ENCODE measurements at regions not wholly inside any gene's neighbourhood (a gene's known extent, or its start where the extent isn't known, plus 50 kb on each side); places are given as distances from the start of the nearest gene placed in this dataset.

DNA sequence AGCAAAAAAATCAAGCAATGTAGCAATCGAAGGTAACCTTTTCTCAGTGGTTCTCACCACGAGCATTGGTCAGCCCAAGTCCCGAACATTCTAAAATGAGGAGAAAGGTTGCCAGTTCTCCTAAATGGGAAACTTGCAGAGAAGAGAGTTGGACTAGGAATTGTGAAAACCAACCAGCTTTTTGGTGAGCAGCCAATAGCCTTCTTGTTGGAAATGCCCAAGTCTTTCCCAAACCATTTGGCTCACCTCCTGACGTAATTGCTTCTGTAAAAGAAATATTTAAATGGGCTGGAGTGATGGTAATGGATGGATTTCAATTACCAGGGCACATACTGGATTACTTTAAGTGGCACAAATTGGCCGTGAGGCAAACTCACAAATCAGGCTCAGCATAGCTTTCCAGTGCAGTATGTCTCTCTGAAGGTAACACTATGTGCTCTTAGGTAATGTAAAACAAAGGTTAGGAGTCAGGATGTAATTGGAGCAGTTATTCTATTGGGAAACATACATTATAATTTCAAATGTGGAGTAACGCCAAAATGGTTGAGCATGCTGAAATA lies 423.2 kb downstream of the KLF5 start:
- Histone ChIP-seq H3K36me3 (no peaks in the 10 kb centered on the region), H3K27ac (peak overlapping the region in 1 of 2 donors; percentile 53), H3K4me3 (no peak overlapping the region), H3K27me3 (replicated peaks; ENCODE audit: insufficient read depth) (no peaks in the 10 kb centered on the region), H3K4me1 (ENCODE audit: control insufficient read depth in 1 of 2, low read depth in 2 of 2) (peaks cover 5 to 19% of the 10 kb centered on the region in 2 donors), H3K9me3 (no peaks in the 10 kb centered on the region)
- TF ChIP-seq, protein P1, sequence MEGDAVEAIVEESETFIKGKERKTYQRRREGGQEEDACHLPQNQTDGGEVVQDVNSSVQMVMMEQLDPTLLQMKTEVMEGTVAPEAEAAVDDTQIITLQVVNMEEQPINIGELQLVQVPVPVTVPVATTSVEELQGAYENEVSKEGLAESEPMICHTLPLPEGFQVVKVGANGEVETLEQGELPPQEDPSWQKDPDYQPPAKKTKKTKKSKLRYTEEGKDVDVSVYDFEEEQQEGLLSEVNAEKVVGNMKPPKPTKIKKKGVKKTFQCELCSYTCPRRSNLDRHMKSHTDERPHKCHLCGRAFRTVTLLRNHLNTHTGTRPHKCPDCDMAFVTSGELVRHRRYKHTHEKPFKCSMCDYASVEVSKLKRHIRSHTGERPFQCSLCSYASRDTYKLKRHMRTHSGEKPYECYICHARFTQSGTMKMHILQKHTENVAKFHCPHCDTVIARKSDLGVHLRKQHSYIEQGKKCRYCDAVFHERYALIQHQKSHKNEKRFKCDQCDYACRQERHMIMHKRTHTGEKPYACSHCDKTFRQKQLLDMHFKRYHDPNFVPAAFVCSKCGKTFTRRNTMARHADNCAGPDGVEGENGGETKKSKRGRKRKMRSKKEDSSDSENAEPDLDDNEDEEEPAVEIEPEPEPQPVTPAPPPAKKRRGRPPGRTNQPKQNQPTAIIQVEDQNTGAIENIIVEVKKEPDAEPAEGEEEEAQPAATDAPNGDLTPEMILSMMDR (IDR thresholded peaks at IDR 0.05): no peak
- DNase-seq (ENCODE audit: low spot score): no peak
- ATAC-seq (ENCODE audit: insufficient number of reproducible peaks, low FRiP score, low read depth): no peak

DNA sequence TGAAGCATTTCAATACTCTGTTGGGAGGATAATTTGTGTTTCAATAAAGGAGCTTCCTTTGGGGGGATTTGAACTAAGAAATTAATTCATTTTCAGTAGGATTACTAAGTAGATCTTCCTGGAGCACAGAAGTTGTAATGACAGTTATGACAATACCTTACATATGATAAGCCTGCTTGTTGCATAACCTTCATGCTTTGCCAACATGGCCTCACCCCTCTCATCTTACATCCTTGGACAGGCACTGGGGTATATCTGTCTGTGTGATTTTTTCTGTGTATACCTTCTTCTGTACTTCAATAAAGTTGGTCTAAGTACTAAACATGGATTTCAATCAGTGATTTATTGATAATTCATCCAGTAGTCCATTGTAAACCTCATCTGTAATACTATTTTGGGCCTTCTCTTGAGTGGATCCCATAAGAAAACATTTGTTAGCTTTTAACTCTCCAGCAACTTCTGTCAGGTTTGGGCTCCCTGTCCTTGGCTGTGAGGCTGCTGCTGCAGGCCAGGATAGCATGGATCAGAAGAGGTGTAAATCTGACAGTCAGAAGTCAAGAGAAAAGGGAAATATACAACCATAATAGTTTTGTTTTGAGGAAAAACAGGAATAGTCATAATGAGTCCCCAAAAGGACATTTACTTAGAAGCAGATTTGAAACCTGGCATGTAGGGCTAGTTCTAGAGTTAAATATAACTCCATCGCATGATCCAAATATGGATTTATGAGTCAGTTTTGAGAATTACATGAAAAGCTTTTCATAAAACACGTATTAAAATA lies 422.2 kb downstream of the KLF5 start:
- Histone ChIP-seq H3K9me3 (no peaks in the 10 kb centered on the region), H3K27ac (peak overlapping the region; percentile 53 to 67), H3K27me3 (replicated peaks; ENCODE audit: insufficient read depth) (no peaks in the 10 kb centered on the region), H3K36me3 (no peaks in the 10 kb centered on the region), H3K4me3 (no peak overlapping the region), H3K4me1 (ENCODE audit: control insufficient read depth in 1 of 2, low read depth in 2 of 2) (peaks cover 5 to 19% of the 10 kb centered on the region in 2 donors)
- TF ChIP-seq, protein P1 (IDR thresholded peaks at IDR 0.05): no peak
- DNase-seq (ENCODE audit: low spot score) (no peak), ATAC-seq (ENCODE audit: insufficient number of reproducible peaks, low FRiP score, low read depth) (no peak)

DNA sequence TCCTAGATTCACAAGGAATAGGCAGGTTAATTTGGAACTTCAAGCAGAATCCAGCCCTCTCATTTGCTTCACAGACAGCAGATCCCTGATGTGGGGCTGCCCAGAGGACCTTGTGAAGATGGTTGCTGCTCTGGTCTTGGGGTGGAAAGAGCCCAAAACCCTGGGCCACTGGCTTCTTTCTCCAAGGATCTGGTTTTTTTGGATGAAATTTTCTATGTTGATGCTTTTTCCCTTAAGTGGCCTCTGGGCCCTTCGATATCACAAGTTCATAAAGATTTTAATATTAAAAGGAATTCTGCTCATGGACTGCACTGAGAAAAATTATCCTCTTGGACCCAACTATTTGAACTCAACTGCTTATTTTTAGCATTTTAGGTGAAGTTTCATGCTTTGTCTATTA lies 421.1 kb downstream of the KLF5 start:
- H3K4me1 ChIP-seq (ENCODE audit: control insufficient read depth in 1 of 2, low read depth in 2 of 2): peaks cover 5 to 19% of the 10 kb centered on the region in 2 donors
- TF ChIP-seq, protein P1 (IDR thresholded peaks at IDR 0.05): no peak
- DNase-seq (ENCODE audit: low spot score) (no peak), ATAC-seq (ENCODE audit: insufficient number of reproducible peaks, low FRiP score, low read depth) (no peak)
- H3K9me3 ChIP-seq: no peaks in the 10 kb centered on the region
- no peaks in the 10 kb centered on the region for H3K27me3 ChIP-seq (replicated peaks; ENCODE audit: insufficient read depth)
- H3K27ac ChIP-seq: no peak overlapping the region
- no peak overlapping the region for H3K4me3 ChIP-seq
- H3K36me3 ChIP-seq: no peaks in the 10 kb centered on the region

DNA sequence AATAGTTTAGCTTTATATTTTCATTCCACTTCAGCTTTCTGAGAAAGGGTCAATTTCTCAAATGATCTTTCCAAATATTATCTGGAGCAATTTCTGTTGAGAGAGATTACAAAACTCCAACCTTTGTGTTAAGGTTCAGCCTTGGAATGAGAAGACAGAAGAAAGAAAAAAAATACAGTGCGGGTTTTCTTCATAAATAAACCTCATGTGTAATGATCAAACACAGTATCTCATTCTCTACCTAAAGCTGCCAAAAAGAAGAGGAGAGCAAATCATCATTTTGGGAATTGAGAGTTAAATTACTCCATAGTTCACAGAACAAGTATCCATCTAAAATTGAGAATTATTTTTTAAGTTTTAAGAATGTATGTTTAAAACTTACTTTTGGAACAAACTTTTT lies 420.5 kb downstream of the KLF5 start:
- no peak overlapping the region for H3K27ac ChIP-seq
- peaks cover 5 to 19% of the 10 kb centered on the region in 2 donors for H3K4me1 ChIP-seq (ENCODE audit: control insufficient read depth in 1 of 2, low read depth in 2 of 2)
- TF ChIP-seq, protein P1 (IDR thresholded peaks at IDR 0.05): no peak
- no peak overlapping the region for H3K4me3 ChIP-seq
- no peaks in the 10 kb centered on the region for H3K27me3 ChIP-seq (replicated peaks; ENCODE audit: insufficient read depth)
- ATAC-seq (ENCODE audit: insufficient number of reproducible peaks, low FRiP score, low read depth): no peak
- no peaks in the 10 kb centered on the region for H3K9me3 ChIP-seq
- DNase-seq (ENCODE audit: low spot score): no peak
- no peaks in the 10 kb centered on the region for H3K36me3 ChIP-seq

DNA sequence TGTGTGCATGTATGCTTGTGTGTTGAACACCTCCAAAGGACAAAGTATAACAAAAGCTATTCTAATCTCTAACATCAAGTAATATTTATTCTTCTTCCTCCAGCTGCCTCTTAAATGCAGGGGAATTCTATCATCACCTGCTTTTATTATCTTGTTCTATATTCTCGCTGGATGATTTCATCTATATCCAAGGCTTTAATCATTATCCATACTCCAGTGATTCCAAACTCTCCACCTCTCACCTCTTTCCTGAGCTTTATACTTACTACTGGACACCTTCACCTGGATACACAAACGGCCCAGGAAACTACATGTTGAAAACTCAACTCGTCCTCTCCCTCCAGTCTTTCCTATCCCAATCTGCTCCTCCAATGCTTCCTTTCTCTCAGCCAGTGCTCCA lies 418.6 kb downstream of the KLF5 start:
- DNase-seq (ENCODE audit: low spot score) (no peak), ATAC-seq (ENCODE audit: insufficient number of reproducible peaks, low FRiP score, low read depth) (no peak)
- TF ChIP-seq, protein P1 (IDR thresholded peaks at IDR 0.05): no peak
- Histone ChIP-seq H3K27ac (no peak overlapping the region), H3K4me1 (ENCODE audit: control insufficient read depth in 1 of 2, low read depth in 2 of 2) (peaks cover 5 to 19% of the 10 kb centered on the region in 2 donors), H3K36me3 (no peaks in the 10 kb centered on the region), H3K27me3 (replicated peaks; ENCODE audit: insufficient read depth) (no peaks in the 10 kb centered on the region), H3K9me3 (no peaks in the 10 kb centered on the region), H3K4me3 (no peak overlapping the region)
